Stimulated activated CD4-positive, alpha-beta T cell treated with anti-CD3 and anti-CD28 coated beads, Interleukin-15, amount 100 ng/mL, for 48 hours (primary cell): ENCODE measurements at regions not wholly inside any gene's neighbourhood (a gene's known extent, or its start where the extent isn't known, plus 50 kb on each side); places are given as distances from the start of the nearest gene placed in this dataset.
"Not testable (repeated sequence)": the region's sequence is repeated elsewhere in the genome, so short reads cannot be mapped to it uniquely, and the experiment has no call there.

Experiments used
- DNase-seq, 2 donors: peaks; one replicate each; pipeline ENCODE4 v3.0.0-alpha.2; 2020; ENCODE audit warnings: low read depth in 2 of 2

- DNase-seq = no peak
These were observed 72.0 kb upstream of the TARDBP start for GRCh38 chr1:10940451-10940804.

- DNase-seq = no peak
These were observed 71.6 kb upstream of the TARDBP start for GRCh38 chr1:10940838-10941237.

GRCh38 chr1:10941891-10942541, 70.4 kb upstream of the TARDBP start:
- DNase-seq = peak in 1 of 2 donors; percentile 46

GRCh38 chr1:10942542-10942912, 69.9 kb upstream of the TARDBP start:
- no peak for DNase-seq

- DNase-seq = no peak
These were observed 69.4 kb upstream of the TARDBP start for GRCh38 chr1:10943041-10943440.

GRCh38 chr1:10943991-10944730, 68.3 kb upstream of the TARDBP start:
- DNase-seq = no peak

- no peak for DNase-seq
These were observed 66.4 kb upstream of the TARDBP start for GRCh38 chr1:10945991-10946509.

GRCh38 chr1:10947181-10947580, 65.3 kb upstream of the TARDBP start:
- DNase-seq = no peak

- no peak for DNase-seq
These were observed 64.6 kb upstream of the TARDBP start for GRCh38 chr1:10947691-10948462.

- no peak for DNase-seq
These were observed 64.0 kb upstream of the TARDBP start for GRCh38 chr1:10948463-10948775.

- DNase-seq = no peak
These were observed 61.9 kb upstream of the TARDBP start for GRCh38 chr1:10950316-10951172.

GRCh38 chr1:10951298-10951697, 61.2 kb upstream of the TARDBP start:
- DNase-seq = not testable (repeated sequence)

- DNase-seq = no peak
These were observed 60.5 kb upstream of the TARDBP start for GRCh38 chr1:10951961-10952360.

GRCh38 chr1:10953505-10954193, 58.8 kb upstream of the TARDBP start:
- no peak for DNase-seq

GRCh38 chr1:10957133-10957532, 55.3 kb upstream of the TARDBP start:
- DNase-seq = no peak

- DNase-seq = no peak
These were observed 53.8 kb upstream of the TARDBP start for GRCh38 chr1:10958614-10959013.

- DNase-seq = peak; percentile 73 to 82
These were observed 51.8 kb upstream of the TARDBP start for GRCh38 chr1:10960411-10961299.

GRCh38 chr1:10961300-10961833, 51.1 kb upstream of the TARDBP start:
- DNase-seq = no peak

- DNase-seq = no peak
These were observed 50.0 kb upstream of the TARDBP start for GRCh38 chr1:10962483-10962882.
